Caco-2 (cell line): ENCODE measurements at regions not wholly inside any gene's neighbourhood (a gene's known extent, or its start where the extent isn't known, plus 50 kb on each side); places are given as distances from the start of the nearest gene placed in this dataset.

Experiments used
- BruUV-seq: library from RNA; stranded (reverse); fragments of 400-500 nt; replicated peaks from 2 replicates; lab custom pipeline; 2021; lab: Mats Ljungman, UMichigan
- CTCF ChIA-PET: fragments of 300-600 bp; sonication (Branson Sonifier 250); formaldehyde crosslinking; loops from one replicate; lab custom pipeline; 2022; ENCODE audit warnings: antibody characterized with exemption; lab: Charles Lee
- POLR2A ChIA-PET: fragments of 300-600 bp; sonication (Branson Sonifier 250); formaldehyde crosslinking; loops from one replicate; lab custom pipeline; 2022; ENCODE audit warnings: antibody characterized with exemption; lab: Charles Lee
- DNase-seq, 2 experiments: peaks; one replicate each; pipeline versions ENCODE4 v3.0.0 to v3.0.0-alpha.2; 2020 to 2022
- H3K27me3 ChIP-seq: replicated peaks from 2 replicates; pipeline ENCODE4 v1.6.0; 2011; ENCODE audit warnings: low read length; ENCODE audit not compliant: control insufficient read depth, insufficient read depth
- H3K36me3 ChIP-seq: 2 replicates; pipeline ENCODE4 v1.5.1; 2011; ENCODE audit warnings: low read length; ENCODE audit not compliant: control insufficient read depth, insufficient read depth
- H3K4me1 ChIP-seq: fragments of 250-450 bp; sonication (Bioruptor Pico); 2 replicates; pipeline ENCODE4 v1.5.1; 2020; ENCODE audit warnings: mild to moderate bottlenecking
- H3K4me3 ChIP-seq: 2 replicates; pipeline ENCODE4 v1.5.1; 2011; ENCODE audit warnings: low read depth, mild to moderate bottlenecking, control low read depth, low read length
- H3K9me3 ChIP-seq: fragments of 250-450 bp; sonication (Bioruptor Pico); 2 replicates; pipeline ENCODE4 v1.5.1; 2020; ENCODE audit warnings: mild to moderate bottlenecking, moderate library complexity
- H3K27ac Mint-ChIP-seq: one replicate; pipeline ENCODE4 v1.8.0; 2022; ENCODE audit warnings: mixed read lengths; ENCODE audit not compliant: unreplicated experiment
- H3K27me3 Mint-ChIP-seq: one replicate; pipeline ENCODE4 v1.8.0; 2022; ENCODE audit warnings: mixed read lengths; ENCODE audit not compliant: insufficient read depth, unreplicated experiment
- H3K36me3 Mint-ChIP-seq: one replicate; pipeline ENCODE4 v1.8.0; 2022; ENCODE audit warnings: mild to moderate bottlenecking, mixed read lengths; ENCODE audit not compliant: insufficient read depth, unreplicated experiment
- H3K4me1 Mint-ChIP-seq: one replicate; pipeline ENCODE4 v1.8.0; 2022; ENCODE audit warnings: low read depth, mixed read lengths; ENCODE audit not compliant: unreplicated experiment
- H3K4me3 Mint-ChIP-seq: one replicate; pipeline ENCODE4 v1.8.0; 2022; ENCODE audit warnings: mild to moderate bottlenecking, moderate library complexity, mixed read lengths; ENCODE audit not compliant: unreplicated experiment
- H3K9me3 Mint-ChIP-seq: one replicate; pipeline ENCODE4 v1.8.0; 2022; ENCODE audit warnings: mixed read lengths; ENCODE audit not compliant: unreplicated experiment
- intact Hi-C: fragments of 100-400 bp; cut with micrococcal nuclease; formaldehyde crosslinking; loops from one replicate; pipeline ENCODE4 v1.10.0; 2022; ENCODE audit not compliant: unreplicated experiment
- TF ChIP-seq, protein P1 (sequence below), 2 experiments: fragments of 200-600 bp in 1 of 2; IDR thresholded peaks; 1 replicate in 1 of 2; 2 replicates in 1 of 2; pipeline versions ENCODE4 v1.5.1 to v1.8.0; 2011 to 2022; ENCODE audit warnings: antibody characterized with exemption in 1 of 2, control low read depth in 1 of 2, inconsistent platforms in 1 of 2, low read depth in 1 of 2, low read length in 1 of 2, mild to moderate bottlenecking in 1 of 2, moderate library complexity in 1 of 2; ENCODE audit not compliant: insufficient read depth in 1 of 2, severe bottlenecking in 1 of 2, unreplicated experiment in 1 of 2

DNA sequence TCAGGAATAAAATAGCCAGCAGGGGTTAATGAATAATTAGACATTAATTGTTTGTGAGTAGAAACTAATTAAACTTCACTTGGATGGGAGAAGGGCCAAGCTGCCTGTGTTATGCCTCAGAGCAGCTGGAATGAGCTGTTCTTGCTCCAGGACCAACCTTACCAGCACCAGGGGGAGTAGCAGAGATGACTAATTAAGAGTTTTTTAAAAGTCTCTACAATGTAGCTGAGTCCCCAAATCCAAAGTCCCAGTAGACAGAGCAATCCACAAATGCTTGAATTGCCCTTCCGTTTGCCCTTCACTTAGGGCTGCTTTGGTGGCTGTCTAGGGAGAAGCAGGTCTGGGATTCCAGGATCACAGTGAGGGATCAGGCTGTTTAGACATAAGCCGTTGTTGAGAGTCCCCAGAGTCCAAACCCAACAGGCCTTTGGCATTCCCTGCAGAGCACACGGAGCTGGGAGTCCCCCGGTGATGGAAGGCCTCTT, 59.4 kb downstream of the RHOB start:
- BruUV-seq: no TSS peak
- Histone ChIP-seq H3K27me3 (no peaks in the 10 kb centered on the region), H3K4me1 (no peaks in the 10 kb centered on the region; the same call in 1 of the 2 replicates), H3K36me3 (no peaks in the 10 kb centered on the region), H3K9me3 (no peaks in the 10 kb centered on the region), H3K4me3 (no peak overlapping the region)
- Mint-ChIP-seq H3K27me3 (no peaks in the 10 kb centered on the region), H3K27ac (no peak overlapping the region), H3K36me3 (no peaks in the 10 kb centered on the region), H3K4me3 (no peak overlapping the region), H3K4me1 (peaks cover 17% of the 10 kb centered on the region), H3K9me3 (no peaks in the 10 kb centered on the region)
- ChIA-PET POLR2A (interaction anchor here (0.9 kb wide), 1 partner anchor 59 kb away, joined by 3 read pairs; the partner anchor contains the start of gene RHOB), CTCF (interaction anchor here (0.7 to 0.8 kb wide), 2 partner anchors 136 to 1453 kb away, joined by 3 to 7 read pairs; no protein-coding TSS in a partner anchor)
- no peak for DNase-seq
- TF ChIP-seq, protein P1, sequence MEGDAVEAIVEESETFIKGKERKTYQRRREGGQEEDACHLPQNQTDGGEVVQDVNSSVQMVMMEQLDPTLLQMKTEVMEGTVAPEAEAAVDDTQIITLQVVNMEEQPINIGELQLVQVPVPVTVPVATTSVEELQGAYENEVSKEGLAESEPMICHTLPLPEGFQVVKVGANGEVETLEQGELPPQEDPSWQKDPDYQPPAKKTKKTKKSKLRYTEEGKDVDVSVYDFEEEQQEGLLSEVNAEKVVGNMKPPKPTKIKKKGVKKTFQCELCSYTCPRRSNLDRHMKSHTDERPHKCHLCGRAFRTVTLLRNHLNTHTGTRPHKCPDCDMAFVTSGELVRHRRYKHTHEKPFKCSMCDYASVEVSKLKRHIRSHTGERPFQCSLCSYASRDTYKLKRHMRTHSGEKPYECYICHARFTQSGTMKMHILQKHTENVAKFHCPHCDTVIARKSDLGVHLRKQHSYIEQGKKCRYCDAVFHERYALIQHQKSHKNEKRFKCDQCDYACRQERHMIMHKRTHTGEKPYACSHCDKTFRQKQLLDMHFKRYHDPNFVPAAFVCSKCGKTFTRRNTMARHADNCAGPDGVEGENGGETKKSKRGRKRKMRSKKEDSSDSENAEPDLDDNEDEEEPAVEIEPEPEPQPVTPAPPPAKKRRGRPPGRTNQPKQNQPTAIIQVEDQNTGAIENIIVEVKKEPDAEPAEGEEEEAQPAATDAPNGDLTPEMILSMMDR (IDR thresholded peaks at IDR 0.05; ENCODE audit: insufficient read depth in 1 of 2, low read depth in 1 of 2, low read length in 1 of 2, severe bottlenecking in 1 of 2, unreplicated experiment in 1 of 2): peak in 1 of 2 experiments; percentile 42
- intact Hi-C loops: loop anchor here (2.0 kb wide), 1 partner anchor 59 kb away; the partner anchor contains the start of gene RHOB

GRCh38 chr2:20507166-20507692, 60.4 kb downstream of the RHOB start:
- intact Hi-C loops: loop anchor here (2.0 kb wide), 1 partner anchor 60 kb away; the partner anchor contains the start of gene RHOB
- ChIA-PET CTCF (interaction anchor here (0.7 kb wide), 1 partner anchor 129 kb away, joined by 3 read pairs; no protein-coding TSS in a partner anchor), POLR2A (no interaction called here)
- Mint-ChIP-seq H3K4me3 (no peak overlapping the region), H3K27me3 (no peaks in the 10 kb centered on the region), H3K9me3 (no peaks in the 10 kb centered on the region), H3K27ac (no peak overlapping the region), H3K36me3 (no peaks in the 10 kb centered on the region), H3K4me1 (peaks cover 17% of the 10 kb centered on the region)
- DNase-seq: no peak
- Histone ChIP-seq H3K36me3 (no peaks in the 10 kb centered on the region), H3K4me1 (no peaks in the 10 kb centered on the region; the same call in 1 of the 2 replicates), H3K27me3 (no peaks in the 10 kb centered on the region), H3K9me3 (no peaks in the 10 kb centered on the region), H3K4me3 (no peak overlapping the region)
- TF ChIP-seq, protein P1 (IDR thresholded peaks at IDR 0.05; ENCODE audit: insufficient read depth in 1 of 2, low read depth in 1 of 2, low read length in 1 of 2, severe bottlenecking in 1 of 2, unreplicated experiment in 1 of 2): no peak
- BruUV-seq: no TSS peak

- POLR2A ChIA-PET: no interaction called here
- DNase-seq: no peak
- H3K36me3 ChIP-seq: no peaks in the 10 kb centered on the region
- no TSS peak for BruUV-seq
- H3K27me3 Mint-ChIP-seq: no peaks in the 10 kb centered on the region
- peaks cover 12% of the 10 kb centered on the region for H3K4me1 Mint-ChIP-seq
- TF ChIP-seq, protein P1 (IDR thresholded peaks at IDR 0.05; ENCODE audit: insufficient read depth in 1 of 2, low read depth in 1 of 2, low read length in 1 of 2, severe bottlenecking in 1 of 2, unreplicated experiment in 1 of 2): no peak
- CTCF ChIA-PET: interaction anchor here (0.6 to 0.7 kb wide), 3 partner anchors 13 to 128 kb away, joined by 3 to 8 read pairs (median 4); no protein-coding TSS in a partner anchor
- no peaks in the 10 kb centered on the region for H3K4me1 ChIP-seq
- no peak overlapping the region for H3K4me3 Mint-ChIP-seq
- intact Hi-C loops: loop anchor here (2.0 kb wide), 1 partner anchor 61 kb away; the partner anchor contains the start of gene RHOB
- no peaks in the 10 kb centered on the region for H3K36me3 Mint-ChIP-seq
- H3K27me3 ChIP-seq: no peaks in the 10 kb centered on the region
- no peak overlapping the region for H3K27ac Mint-ChIP-seq
- H3K9me3 Mint-ChIP-seq: no peaks in the 10 kb centered on the region
- H3K4me3 ChIP-seq: no peak overlapping the region
- no peaks in the 10 kb centered on the region for H3K9me3 ChIP-seq
Measured at GRCh38 chr2:20507711-20508110, 60.8 kb downstream of the RHOB start.
